GM06990 (cell line): ENCODE measurements at regions not wholly inside any gene's neighbourhood (a gene's known extent, or its start where the extent isn't known, plus 50 kb on each side); places are given as distances from the start of the nearest gene placed in this dataset.

Experiments
- DNase-seq: peaks from one replicate; pipeline ENCODE4 v3.0.0-alpha.2; 2011; ENCODE audit not compliant: insufficient read length; ENCODE audit errors: extremely low read depth
- H3K27me3 ChIP-seq: replicated peaks from 2 replicates; pipeline ENCODE4 v1.6.0; 2011; ENCODE audit warnings: low read length; ENCODE audit not compliant: control insufficient read depth, insufficient read depth
- H3K36me3 ChIP-seq: 2 replicates; pipeline ENCODE4 v1.5.1; 2011; ENCODE audit warnings: low read length; ENCODE audit not compliant: control insufficient read depth, insufficient read depth
- H3K4me3 ChIP-seq: replicated peaks from 2 replicates; pipeline ENCODE4 v1.5.1; 2011; ENCODE audit warnings: low read depth, mild to moderate bottlenecking, control low read depth, low read length
- TF ChIP-seq, protein P1 (sequence below): IDR thresholded peaks from 2 replicates; pipeline ENCODE4 v1.5.1; 2011; ENCODE audit warnings: low read length, control low read depth, mild to moderate bottlenecking, inconsistent platforms; ENCODE audit not compliant: insufficient read depth, poor library complexity, severe bottlenecking

DNA sequence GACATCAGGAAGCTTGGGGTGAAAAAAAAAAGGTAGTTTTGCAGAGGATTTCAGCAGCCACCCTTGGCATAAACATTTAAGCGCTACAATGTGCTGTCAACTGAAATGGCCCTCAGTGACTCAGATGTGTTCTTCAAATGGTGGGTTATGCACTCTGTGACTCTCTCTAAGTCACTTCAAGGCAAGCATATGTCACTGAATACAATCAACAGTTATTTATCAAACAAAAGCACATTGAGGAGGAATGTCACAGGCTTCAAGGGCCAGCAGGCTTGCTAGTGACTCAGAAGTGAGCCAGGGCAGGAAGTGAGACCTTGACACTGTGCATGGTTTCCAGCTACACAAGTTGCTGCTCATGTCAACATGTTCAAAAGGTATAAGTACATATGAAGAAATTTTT lies 523.7 kb upstream of the HTR2A start:
- DNase-seq: no peak
- H3K36me3 ChIP-seq: no peaks in the 10 kb centered on the region
- no peak overlapping the region for H3K4me3 ChIP-seq
- TF ChIP-seq, protein P1, sequence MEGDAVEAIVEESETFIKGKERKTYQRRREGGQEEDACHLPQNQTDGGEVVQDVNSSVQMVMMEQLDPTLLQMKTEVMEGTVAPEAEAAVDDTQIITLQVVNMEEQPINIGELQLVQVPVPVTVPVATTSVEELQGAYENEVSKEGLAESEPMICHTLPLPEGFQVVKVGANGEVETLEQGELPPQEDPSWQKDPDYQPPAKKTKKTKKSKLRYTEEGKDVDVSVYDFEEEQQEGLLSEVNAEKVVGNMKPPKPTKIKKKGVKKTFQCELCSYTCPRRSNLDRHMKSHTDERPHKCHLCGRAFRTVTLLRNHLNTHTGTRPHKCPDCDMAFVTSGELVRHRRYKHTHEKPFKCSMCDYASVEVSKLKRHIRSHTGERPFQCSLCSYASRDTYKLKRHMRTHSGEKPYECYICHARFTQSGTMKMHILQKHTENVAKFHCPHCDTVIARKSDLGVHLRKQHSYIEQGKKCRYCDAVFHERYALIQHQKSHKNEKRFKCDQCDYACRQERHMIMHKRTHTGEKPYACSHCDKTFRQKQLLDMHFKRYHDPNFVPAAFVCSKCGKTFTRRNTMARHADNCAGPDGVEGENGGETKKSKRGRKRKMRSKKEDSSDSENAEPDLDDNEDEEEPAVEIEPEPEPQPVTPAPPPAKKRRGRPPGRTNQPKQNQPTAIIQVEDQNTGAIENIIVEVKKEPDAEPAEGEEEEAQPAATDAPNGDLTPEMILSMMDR: no peak
- no peaks in the 10 kb centered on the region for H3K27me3 ChIP-seq

DNA sequence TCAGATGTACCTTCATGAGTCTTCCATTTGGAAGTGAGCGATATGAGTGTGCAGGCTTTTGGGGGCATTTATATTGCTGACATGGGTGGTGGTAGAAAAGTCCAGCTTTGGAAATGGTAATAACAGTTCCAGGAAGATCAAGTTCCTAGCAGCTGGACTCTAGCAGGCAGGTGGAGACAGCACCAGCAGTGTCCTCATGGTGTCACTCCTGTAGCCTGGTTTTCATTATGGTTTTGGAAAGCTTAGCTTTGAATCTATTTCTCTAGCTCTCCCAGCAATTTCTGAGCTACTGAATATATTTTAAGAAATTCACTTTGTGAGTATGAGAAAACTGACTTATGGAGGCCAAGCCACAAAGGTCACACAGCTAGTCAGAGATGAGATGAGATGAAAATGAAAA lies 523.2 kb upstream of the HTR2A start:
- Histone ChIP-seq H3K36me3 (no peaks in the 10 kb centered on the region), H3K27me3 (no peaks in the 10 kb centered on the region), H3K4me3 (no peak overlapping the region)
- TF ChIP-seq, protein P1: no peak
- no peak for DNase-seq

DNA sequence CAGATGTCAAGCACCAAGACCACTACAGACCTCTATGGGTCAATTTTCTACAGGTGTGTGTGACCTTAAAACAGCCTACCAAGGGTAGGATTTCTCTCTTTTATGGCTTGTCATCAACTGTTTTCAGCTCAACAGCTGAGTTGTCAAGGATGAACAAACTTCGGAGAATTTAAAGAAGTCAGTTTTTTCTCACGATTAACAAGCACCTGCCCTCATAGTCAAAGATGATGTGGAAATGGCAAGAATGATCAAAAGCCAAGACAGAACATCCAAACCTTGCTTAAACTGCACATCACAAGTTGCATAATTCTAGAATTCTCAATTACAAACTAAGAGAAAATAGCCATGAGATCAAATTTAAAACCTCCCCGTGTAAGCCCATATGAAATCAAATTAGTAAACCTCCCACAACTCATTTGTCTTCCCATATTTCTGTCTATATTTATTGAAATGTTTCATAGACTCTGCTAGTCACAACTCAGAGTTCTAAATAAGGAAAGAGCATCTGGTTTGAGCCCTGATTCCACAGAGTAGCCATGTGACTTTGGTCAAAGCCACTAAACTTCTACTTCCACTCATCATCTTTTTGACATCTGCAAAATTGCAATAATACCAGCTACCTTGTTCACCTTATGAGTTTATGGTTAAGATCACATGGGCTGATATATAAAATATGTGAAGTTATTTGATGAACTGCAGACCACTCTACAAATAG lies 521.5 kb upstream of the HTR2A start:
- TF ChIP-seq, protein P1: no peak

DNA sequence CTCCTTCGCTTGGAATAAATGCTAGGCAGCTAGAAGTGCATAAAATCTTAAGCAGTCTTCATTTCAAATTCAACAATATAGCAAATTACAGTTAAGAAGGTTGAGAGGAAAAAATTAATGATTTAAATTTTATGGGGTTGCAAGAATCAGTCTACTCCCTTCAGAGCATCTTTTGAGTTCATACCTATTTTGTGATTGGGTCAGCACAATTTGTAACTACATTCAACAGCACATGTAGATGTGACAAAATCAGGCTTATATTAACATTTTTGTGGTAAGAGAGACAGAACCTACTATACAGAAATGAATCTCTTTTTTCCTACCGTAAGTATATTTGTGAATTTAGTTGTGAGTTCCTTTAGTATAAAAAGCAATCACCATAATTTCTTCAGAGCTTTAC lies 520.6 kb upstream of the HTR2A start:
- no peak for DNase-seq
- no peaks in the 10 kb centered on the region for H3K36me3 ChIP-seq
- TF ChIP-seq, protein P1: no peak
- no peaks in the 10 kb centered on the region for H3K27me3 ChIP-seq
- no peak overlapping the region for H3K4me3 ChIP-seq

More for the DNA sequence above, 521.5 kb upstream of the HTR2A start:
- H3K36me3 ChIP-seq: no peaks in the 10 kb centered on the region
- no peak for DNase-seq
- H3K27me3 ChIP-seq: no peaks in the 10 kb centered on the region
- H3K4me3 ChIP-seq: no peak overlapping the region

DNA sequence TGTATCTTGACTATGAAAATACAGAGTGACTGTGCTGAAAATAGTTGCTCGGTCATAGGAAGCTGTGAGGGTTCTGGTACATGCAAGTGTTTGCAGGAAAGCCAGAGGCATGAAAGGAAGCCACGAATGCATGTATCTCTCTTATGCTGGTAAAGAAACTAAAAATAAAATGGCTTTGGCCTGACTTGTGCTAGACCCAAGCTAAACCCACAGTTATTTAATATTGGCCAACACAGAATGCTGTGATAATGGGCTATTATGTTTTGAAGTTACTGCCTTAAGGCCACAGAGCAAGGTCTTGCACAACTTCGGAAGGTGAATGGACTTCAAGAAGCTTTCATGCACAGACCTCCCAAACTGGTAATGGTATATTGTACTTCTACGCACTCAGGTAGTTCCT lies 518.2 kb upstream of the HTR2A start:
- no peak for DNase-seq
- no peaks in the 10 kb centered on the region for H3K27me3 ChIP-seq
- TF ChIP-seq, protein P1: no peak
- H3K36me3 ChIP-seq: no peaks in the 10 kb centered on the region
- no peak overlapping the region for H3K4me3 ChIP-seq

DNA sequence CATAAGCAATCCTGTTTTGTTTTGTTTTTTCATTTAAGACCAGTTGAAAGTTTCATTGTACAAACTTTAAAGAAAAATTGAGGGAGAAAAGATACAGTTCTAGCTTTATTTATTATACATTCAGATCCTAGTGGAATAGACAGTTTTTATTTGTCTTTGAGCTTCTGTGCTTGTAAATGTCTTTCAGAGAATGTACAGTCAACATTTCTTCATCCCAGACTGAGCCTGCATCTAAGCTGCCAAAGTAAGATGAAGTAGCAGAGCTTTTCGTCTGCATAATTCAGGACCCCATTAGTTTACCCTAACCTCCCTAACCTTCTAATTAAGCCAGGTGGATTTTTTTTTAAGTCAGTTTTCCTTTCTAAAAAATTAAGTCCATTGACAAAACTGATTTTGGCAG lies 516.7 kb upstream of the HTR2A start:
- TF ChIP-seq, protein P1: no peak
- Histone ChIP-seq H3K4me3 (no peak overlapping the region), H3K27me3 (no peaks in the 10 kb centered on the region), H3K36me3 (no peaks in the 10 kb centered on the region)
- no peak for DNase-seq
